ENCODE measurements at regions not wholly inside any gene's neighbourhood (a gene's known extent, or its start where the extent isn't known, plus 50 kb on each side); places are given as distances from the start of the nearest gene placed in this dataset.
A peak's percentile ranks its signal among the peaks of the same experiment; 100 is the strongest.
"Not testable (repeated sequence)": the region's sequence is repeated elsewhere in the genome, so short reads cannot be mapped to it uniquely, and the experiment has no call there.

DNA sequence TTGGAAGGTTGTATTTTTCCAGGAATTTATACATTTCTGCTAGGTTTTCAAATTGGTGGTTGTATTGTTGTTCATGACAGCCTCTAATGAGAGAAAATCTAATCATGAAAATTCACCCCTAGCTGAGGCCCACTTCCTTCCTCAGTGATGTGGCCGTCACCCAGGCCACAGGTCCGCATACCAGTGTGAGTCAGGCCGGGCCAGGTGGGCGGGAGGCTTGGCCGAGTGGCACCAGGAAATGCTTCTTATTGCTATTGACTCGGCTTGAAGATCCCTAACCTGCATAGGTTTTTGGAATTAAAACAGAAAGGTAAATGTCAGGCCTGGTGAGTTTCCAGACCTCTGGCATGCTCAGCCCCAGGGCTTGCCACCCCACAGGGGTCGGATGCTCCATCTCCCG is 88.7 kb downstream of the SCGB2B2 start:
- in situ Hi-C loops (cut with HindIII; ENCODE audit: low pct_unique_long_range_greater_than_20kb, low sequenced_read_pairs), result no loop called here
- TF ChIP-seq JUND (IDR thresholded peaks at IDR 0.05; ENCODE audit: low read depth), result no peak
- DNase-seq (ENCODE audit: low read depth in 1 of 2, low spot score in 1 of 2), result peak in 1 of 2 experiments; percentile 18

DNA sequence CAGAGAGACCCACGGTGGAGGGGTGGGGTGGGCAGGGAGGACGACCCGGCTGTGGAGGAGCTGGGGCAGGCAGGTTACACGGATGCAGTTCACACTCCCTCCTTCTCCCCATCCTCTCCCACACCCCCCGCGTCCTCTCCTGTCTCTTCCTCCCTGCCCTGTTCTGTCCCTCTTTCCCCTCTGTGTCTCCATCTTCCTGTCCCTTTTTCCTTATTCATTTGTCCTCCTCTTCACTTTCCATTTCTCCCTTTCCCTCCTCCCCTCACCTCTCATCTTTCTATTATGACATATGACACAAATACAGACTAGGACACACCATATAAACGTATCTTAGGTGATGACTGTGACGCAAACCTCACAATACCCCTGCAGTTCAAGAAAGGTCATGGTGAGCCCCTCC is 96.6 kb downstream of the SCGB2B2 start:
- in situ Hi-C loops (cut with HindIII; ENCODE audit: low pct_unique_long_range_greater_than_20kb, low sequenced_read_pairs), result no loop called here
- TF ChIP-seq JUND (IDR thresholded peaks at IDR 0.05; ENCODE audit: low read depth), result no peak
- no peak for DNase-seq (ENCODE audit: low read depth in 1 of 2, low spot score in 1 of 2)

DNA sequence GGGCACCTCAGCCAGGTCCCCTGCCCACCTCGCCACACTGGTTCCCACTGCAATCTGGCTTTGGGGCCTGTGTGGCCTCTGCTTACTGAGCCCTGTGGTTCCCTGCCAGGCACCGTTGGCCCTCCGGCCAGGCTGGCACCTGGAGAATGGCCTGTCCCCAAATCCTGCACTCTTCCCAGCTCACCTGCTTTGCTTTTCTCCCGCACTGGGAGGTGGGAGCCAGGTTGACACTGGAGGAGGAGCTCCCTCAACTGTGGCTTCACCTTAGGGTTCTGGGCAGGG is 97.0 kb downstream of the SCGB2B2 start:
- in situ Hi-C loops (cut with HindIII; ENCODE audit: low pct_unique_long_range_greater_than_20kb, low sequenced_read_pairs), result no loop called here
- no peak for TF ChIP-seq JUND (IDR thresholded peaks at IDR 0.05; ENCODE audit: low read depth)
- no peak for DNase-seq (ENCODE audit: low read depth in 1 of 2, low spot score in 1 of 2)

DNA sequence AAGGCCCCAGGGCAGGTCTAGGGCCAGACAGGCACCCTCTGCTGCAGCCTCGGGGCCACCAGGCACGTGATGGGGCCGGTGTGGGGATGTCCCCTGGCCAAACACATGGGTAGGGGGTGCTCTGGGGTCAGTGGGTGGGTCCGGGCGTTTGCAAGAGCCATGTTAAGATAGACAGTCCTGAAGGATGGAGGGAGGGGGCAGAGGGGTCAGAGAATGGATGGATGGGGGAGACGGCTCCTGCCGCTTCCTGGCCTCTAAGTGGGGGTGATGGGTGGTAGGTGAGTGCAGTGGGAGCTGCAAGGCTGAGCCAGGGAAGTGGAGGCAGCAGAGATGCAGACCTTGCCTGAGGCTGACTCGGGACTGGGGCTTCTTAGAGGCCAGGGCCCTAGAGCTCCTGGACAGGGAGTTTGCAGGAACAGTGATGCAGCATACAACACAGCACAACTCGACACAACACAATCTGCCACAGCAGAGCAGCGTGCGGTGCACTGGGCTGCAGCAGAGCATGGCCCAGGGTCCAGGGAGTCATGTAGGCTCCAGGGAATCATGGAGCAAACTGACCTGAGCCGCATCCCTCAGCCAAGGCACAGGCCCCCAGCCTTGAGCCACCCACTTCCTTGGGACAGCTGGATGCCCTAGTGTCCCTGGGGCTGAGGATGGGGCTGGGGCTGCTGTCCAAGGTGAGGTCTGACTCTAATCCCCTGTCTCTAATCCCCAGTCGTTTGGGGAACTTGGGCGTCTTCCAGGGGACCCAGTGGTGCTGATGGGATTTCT is 97.5 kb downstream of the SCGB2B2 start:
- in situ Hi-C loops (cut with HindIII; ENCODE audit: low pct_unique_long_range_greater_than_20kb, low sequenced_read_pairs), result no loop called here
- no peak for DNase-seq (ENCODE audit: low read depth in 1 of 2, low spot score in 1 of 2)
- TF ChIP-seq JUND (IDR thresholded peaks at IDR 0.05; ENCODE audit: low read depth), result no peak

DNA sequence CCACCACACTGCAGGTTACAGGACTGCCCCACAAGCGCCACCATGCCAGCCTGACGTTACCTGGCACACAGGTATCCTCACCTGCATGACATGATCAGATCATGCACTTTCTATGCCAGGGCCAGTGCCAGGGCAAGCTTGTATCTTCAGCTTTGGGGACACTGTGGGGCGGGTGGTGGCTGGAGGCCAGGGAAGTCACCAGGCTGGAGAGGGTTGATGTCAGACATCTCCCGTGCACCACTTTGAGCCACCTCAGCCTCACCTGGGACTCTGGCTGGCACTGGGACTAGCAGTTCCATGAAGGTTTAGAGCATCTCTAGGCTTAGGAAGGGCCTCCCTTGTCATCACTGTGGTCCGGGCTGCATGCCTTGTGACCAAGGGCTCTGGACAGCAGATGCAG is 97.2 kb downstream of the WTIP start:
- no peak for DNase-seq (ENCODE audit: low read depth in 1 of 2, low spot score in 1 of 2)
- in situ Hi-C loops (cut with HindIII; ENCODE audit: low pct_unique_long_range_greater_than_20kb, low sequenced_read_pairs), result no loop called here
- no peak for TF ChIP-seq JUND (IDR thresholded peaks at IDR 0.05; ENCODE audit: low read depth)

DNA sequence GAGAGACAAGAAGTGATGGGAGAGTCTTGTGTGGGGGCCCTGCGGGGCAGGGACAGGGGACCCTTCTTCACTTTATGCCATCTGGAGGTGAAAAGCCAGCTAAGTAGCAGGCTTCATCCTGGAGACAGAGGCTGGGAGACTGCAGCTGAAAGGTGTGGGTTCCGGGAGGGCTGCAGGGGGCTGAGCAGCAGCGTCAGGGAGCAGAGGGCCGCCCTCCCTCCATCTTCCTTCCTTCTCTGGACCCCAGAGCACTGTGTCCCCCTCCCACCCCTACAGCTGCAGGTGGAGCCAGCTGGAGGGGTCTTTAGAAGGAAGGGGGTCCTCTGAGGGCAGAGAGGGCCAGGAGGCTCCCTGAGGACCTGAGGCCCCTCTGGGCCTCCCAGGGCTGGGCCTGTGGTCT is 96.6 kb downstream of the WTIP start:
- in situ Hi-C loops (cut with HindIII; ENCODE audit: low pct_unique_long_range_greater_than_20kb, low sequenced_read_pairs), result no loop called here
- DNase-seq (ENCODE audit: low read depth in 1 of 2, low spot score in 1 of 2), result no peak
- TF ChIP-seq JUND (IDR thresholded peaks at IDR 0.05; ENCODE audit: low read depth), result no peak

DNA sequence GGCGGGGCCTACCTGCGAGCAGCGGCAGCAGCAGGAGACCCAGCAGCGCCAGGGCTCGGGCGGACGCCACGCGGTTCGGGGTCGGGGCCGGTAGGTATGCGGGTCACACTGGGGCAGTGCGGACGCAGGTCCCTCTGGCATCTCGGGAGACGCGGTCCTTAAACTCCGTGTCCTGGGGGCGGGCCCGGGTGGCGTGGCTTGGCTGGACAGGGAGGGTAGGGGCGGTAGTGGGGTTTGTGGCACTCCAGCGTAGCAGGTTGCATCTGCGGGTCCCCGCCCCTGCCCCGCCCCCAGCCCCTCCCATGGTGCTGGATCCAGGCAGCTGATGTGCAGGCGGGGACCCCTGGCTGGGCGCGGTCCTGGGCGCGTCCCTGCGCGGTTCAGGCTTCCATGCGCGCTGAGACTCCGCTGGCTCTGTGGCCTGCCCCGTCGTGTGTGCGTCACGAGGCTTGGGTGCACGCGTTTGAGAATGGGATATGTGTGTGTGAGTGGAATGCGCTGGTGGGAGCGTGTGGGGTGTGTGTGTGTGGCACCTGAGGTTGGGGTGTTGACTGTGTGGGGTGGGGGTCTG is 96.1 kb downstream of the WTIP start:
- no peak for DNase-seq (ENCODE audit: low read depth in 1 of 2, low spot score in 1 of 2)
- no peak for TF ChIP-seq JUND (IDR thresholded peaks at IDR 0.05; ENCODE audit: low read depth)
- in situ Hi-C loops (cut with HindIII; ENCODE audit: low pct_unique_long_range_greater_than_20kb, low sequenced_read_pairs), result no loop called here

DNA sequence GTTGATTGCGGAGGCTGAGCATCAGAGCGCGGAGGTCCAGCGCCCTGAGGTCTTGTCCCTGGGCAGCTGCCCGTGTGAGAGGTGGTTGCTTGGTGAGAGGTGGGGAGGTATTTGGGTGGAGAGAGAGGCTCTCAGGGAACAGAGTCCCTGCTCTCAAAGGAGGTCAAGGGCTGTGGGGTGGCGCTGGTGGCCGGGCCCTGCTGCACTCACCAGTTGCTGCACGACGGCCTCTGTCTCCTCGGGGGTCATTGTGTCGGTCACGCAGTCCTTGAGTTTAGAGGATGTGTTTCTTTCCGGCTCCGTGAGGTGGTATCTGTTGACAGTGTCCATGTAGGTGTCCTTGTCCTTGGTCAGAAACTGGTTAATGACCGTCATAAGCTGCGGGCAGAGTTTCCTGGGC is 95.5 kb downstream of the WTIP start:
- no peak for TF ChIP-seq JUND (IDR thresholded peaks at IDR 0.05; ENCODE audit: low read depth)
- in situ Hi-C loops (cut with HindIII; ENCODE audit: low pct_unique_long_range_greater_than_20kb, low sequenced_read_pairs), result no loop called here
- no peak for DNase-seq (ENCODE audit: low read depth in 1 of 2, low spot score in 1 of 2)

DNA sequence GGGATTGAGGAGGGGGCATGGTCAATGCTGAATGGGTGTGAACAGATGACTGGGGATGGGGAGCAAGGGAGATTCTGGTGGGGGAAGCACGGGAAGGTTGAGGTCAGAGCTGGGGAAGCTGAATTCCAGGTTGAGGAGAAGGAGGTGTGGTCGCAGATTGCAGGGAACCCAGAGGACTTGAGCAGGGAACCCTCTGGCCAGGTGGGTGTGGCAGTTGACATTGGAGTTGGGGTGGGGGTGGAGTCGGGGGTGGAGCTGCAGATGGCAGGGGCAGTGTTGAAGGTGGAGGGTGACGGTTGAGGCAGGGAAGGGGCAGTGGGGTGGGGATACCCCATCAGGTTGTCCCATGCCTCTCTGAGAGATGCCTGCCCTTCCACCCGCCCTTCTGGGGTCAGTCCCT is 94.7 kb downstream of the WTIP start:
- DNase-seq (ENCODE audit: low read depth in 1 of 2, low spot score in 1 of 2), result no peak
- no peak for TF ChIP-seq JUND (IDR thresholded peaks at IDR 0.05; ENCODE audit: low read depth)
- in situ Hi-C loops (cut with HindIII; ENCODE audit: low pct_unique_long_range_greater_than_20kb, low sequenced_read_pairs), result no loop called here

DNA sequence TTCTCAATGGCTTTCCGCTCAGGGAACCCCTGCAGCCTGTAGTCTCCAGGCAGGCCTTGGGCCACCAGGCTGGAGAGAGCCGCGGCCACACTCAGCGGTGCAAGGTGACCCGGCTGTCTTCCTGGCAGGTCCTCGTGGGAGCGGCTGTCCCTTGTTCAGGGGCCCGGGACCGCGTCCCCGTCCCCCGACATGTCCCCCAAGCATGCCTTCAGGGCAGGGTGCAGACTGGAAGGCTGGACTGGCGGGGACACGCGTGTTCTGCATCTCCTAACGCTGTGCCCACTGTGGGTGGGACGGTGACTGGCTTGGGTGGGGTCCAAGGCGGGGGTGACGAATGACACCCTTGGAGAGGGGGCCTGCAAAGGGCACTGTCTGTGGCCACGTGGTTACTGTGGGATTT is 93.6 kb downstream of the WTIP start:
- no peak for TF ChIP-seq JUND (IDR thresholded peaks at IDR 0.05; ENCODE audit: low read depth)
- no peak for DNase-seq (ENCODE audit: low read depth in 1 of 2, low spot score in 1 of 2)
- in situ Hi-C loops (cut with HindIII; ENCODE audit: low pct_unique_long_range_greater_than_20kb, low sequenced_read_pairs), result no loop called here

DNA sequence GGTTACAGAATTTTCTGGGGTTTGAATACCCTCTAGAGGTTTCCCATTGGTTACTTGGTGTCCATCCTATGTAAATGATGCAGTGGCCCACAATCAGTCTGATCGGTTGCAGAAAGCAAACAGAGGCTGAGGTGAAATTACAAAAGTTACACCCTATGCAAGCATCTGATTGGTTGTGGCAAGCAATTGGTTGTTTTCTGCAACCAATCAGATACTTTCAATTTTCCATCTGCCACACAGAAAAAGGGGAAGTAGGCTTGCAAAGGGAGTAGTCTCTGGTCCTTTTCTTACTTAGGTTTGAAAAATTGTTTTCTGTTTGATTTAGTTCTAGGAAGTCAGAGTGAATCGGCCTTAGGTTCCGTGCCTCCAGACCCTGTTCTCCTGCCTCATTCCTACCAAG is 93.1 kb downstream of the WTIP start:
- no peak for TF ChIP-seq JUND (IDR thresholded peaks at IDR 0.05; ENCODE audit: low read depth)
- in situ Hi-C loops (cut with HindIII; ENCODE audit: low pct_unique_long_range_greater_than_20kb, low sequenced_read_pairs), result no loop called here
- peak in 1 of 2 experiments; percentile 60 for DNase-seq (ENCODE audit: low read depth in 1 of 2, low spot score in 1 of 2)

DNA sequence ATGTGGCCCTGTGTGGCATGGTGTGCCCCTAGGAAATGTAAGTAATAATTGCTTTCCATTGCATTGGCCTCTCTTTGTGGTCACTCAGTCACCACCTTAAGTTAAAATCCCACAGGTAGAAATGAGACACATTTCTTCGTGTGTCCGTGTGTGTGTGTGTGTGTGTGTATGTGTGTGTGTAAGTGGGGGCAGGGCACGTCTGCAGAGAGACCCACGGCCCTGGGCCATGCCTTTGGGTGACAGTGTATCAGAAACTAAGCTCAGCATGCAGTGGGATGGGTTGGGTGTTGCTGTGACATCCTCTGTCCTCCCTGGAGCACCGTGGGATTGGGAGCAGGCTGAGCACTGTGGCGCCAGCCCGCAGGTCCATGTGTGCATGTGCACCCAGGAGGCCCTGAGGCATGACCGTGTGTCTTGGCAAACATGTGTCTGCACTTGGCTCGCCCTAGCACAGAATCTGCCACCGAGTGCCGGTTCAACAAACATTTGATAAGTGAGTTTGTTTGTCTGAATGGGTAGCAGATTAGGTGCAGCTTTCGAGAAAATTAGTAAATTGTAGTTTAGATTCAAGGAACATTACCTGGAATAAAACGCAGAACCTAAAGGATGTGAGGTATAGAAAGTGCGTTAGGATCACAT is 91.8 kb downstream of the WTIP start:
- in situ Hi-C loops (cut with HindIII; ENCODE audit: low pct_unique_long_range_greater_than_20kb, low sequenced_read_pairs), result no loop called here
- TF ChIP-seq JUND (IDR thresholded peaks at IDR 0.05; ENCODE audit: low read depth), result no peak

DNA sequence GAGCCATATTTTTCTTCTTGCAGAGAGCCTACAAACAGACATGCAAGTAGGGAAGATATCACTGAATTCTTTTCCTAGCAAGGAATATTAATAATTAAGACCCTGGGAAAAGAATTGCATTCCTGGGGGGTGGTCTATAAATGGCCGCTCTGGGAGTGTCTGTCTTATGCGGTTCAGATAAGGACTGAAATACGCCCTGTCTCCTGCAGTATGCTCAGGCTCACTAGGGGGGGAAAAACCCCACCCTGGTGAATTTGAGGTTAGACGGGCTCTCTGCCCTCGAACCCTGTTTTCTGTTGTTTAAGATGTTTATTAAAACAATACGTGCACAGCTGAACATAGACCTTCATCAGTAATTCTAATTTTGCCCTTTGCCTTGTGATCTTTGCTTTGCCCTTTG is 88.6 kb downstream of the WTIP start:
- DNase-seq (ENCODE audit: low read depth in 1 of 2, low spot score in 1 of 2); in situ Hi-C loops (cut with HindIII; ENCODE audit: low pct_unique_long_range_greater_than_20kb, low sequenced_read_pairs): not testable (repeated sequence)

More for the DNA sequence above, 91.8 kb downstream of the WTIP start:
- DNase-seq (ENCODE audit: low read depth in 1 of 2, low spot score in 1 of 2), result no peak

DNA sequence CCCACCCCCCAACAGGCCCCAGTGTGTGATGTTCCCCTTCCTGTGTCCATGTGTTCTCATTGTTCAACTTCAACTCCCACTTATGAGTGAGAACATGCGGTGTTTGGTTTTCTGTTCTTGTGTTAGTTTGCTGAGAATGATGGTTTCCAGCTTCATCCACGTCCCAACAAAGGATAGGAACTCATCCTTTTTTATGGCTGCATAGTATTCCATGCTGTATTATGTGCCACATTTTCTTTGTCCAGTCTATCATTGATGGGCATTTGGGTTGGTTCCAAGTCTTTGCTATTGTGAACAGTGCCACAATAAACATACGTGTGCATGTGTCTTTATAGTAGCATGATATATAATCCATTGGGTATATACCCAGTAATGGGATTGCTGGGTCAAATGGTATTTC is 80.8 kb downstream of the WTIP start:
- DNase-seq (ENCODE audit: low read depth in 1 of 2, low spot score in 1 of 2); in situ Hi-C loops (cut with HindIII; ENCODE audit: low pct_unique_long_range_greater_than_20kb, low sequenced_read_pairs): not testable (repeated sequence)

Measured in T47D (cell line).